PC-3 (cell line): ENCODE measurements at regions not wholly inside any gene's neighbourhood (a gene's known extent, or its start where the extent isn't known, plus 50 kb on each side); places are given as distances from the start of the nearest gene placed in this dataset.

Source experiments
- EZH2 ChIP-seq: fragments of 300-600 bp; sonication (generic); IDR thresholded peaks from one replicate; pipeline ENCODE4 v1.6.1; 2017; ENCODE audit warnings: antibody characterized with exemption, mild to moderate bottlenecking, low read length; ENCODE audit not compliant: unreplicated experiment
- TF ChIP-seq, protein P1 (sequence below): fragments of 300-600 bp; sonication (generic); conservative IDR thresholded peaks from 2 replicates; pipeline ENCODE4 v1.5.1; 2017; ENCODE audit warnings: antibody characterized with exemption, low read depth, mild to moderate bottlenecking, low read length

DNA sequence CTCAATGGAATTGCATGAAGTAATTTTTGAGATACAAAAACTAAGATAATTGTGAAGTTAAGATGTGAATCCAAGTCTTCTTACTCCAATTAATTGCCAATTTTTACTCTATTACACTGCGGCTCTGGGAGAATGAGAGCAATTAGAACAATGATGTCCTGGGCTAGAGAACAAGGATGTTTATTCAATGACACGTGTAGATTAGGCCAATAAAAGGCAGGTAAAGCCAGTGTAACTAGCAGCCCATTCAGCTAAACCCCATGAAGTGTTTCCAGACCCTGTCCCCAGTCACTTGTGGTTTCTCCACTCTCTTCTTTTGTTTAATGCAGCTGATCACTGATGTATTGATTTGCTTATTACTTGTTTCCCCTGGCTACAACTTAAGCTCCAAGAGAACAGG is 381.1 kb upstream of the ARHGEF26 start:
- TF ChIP-seq, protein P1, sequence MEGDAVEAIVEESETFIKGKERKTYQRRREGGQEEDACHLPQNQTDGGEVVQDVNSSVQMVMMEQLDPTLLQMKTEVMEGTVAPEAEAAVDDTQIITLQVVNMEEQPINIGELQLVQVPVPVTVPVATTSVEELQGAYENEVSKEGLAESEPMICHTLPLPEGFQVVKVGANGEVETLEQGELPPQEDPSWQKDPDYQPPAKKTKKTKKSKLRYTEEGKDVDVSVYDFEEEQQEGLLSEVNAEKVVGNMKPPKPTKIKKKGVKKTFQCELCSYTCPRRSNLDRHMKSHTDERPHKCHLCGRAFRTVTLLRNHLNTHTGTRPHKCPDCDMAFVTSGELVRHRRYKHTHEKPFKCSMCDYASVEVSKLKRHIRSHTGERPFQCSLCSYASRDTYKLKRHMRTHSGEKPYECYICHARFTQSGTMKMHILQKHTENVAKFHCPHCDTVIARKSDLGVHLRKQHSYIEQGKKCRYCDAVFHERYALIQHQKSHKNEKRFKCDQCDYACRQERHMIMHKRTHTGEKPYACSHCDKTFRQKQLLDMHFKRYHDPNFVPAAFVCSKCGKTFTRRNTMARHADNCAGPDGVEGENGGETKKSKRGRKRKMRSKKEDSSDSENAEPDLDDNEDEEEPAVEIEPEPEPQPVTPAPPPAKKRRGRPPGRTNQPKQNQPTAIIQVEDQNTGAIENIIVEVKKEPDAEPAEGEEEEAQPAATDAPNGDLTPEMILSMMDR = no peak
- TF ChIP-seq EZH2 = no peak
